ENCODE measurements at regions not wholly inside any gene's neighbourhood (a gene's known extent, or its start where the extent isn't known, plus 50 kb on each side); places are given as distances from the start of the nearest gene placed in this dataset.

GRCh38 chr3:45283471-45283870 lies 57.4 kb upstream of the TMEM158 start:
- TF ChIP-seq CTCF (conservative IDR thresholded peaks at IDR 0.05; ENCODE audit: low read length) = no peak
- TF ChIP-seq EZH2phosphoT487 (IDR thresholded peaks at IDR 0.05; ENCODE audit: borderline replicate concordance) = no peak

Data from Loucy (cell line).